ENCODE measurements at regions not wholly inside any gene's neighbourhood (a gene's known extent, or its start where the extent isn't known, plus 50 kb on each side); places are given as distances from the start of the nearest gene placed in this dataset.
A peak's percentile ranks its signal among the peaks of the same experiment; 100 is the strongest.

- Histone ChIP-seq H3K4me2 (no peak overlapping the region), H4K20me1 (no peaks in the 10 kb centered on the region; a peak in 1 of 22 replicates), H3K4me3 (no peak overlapping the region), H3K36me3 (no peaks in the 10 kb centered on the region), H3K27ac (no peak overlapping the region), H3K4me1 (peaks cover 10 to 39% (median 32%) of the 10 kb centered on the region in 10 experiments), H3K9me3 (replicated peaks in 1 of 11) (peaks cover 8 to 26% (median 17%) of the 10 kb centered on the region in 11 experiments; a peak in 19 of 22 replicates), H3K27me3 (no peaks in the 10 kb centered on the region; a peak in 1 of 22 replicates), H3K9ac (no peak overlapping the region)
- TF ChIP-seq Cebpa-rat (IDR thresholded peaks at IDR 0.05), result peak in 1 of 11 experiments; percentile 45; a peak in 1 of 22 replicates
Observed at GRCh38 chr1:47674189-47674588, 236.3 kb downstream of the FOXD2 start.

GRCh38 chr1:47675047-47675675 lies 237.3 kb downstream of the FOXD2 start:
- no peaks in the 10 kb centered on the region; a peak in 1 of 22 replicates for H3K27me3 ChIP-seq
- no peak overlapping the region for H3K9ac ChIP-seq
- no peaks in the 10 kb centered on the region for H3K36me3 ChIP-seq
- no peak overlapping the region for H3K4me2 ChIP-seq
- H3K4me3 ChIP-seq, result no peak overlapping the region
- peaks cover 8 to 26% (median 17%) of the 10 kb centered on the region in 11 experiments; a peak in 19 of 22 replicates for H3K9me3 ChIP-seq (replicated peaks in 1 of 11)
- peaks cover 20 to 42% (median 39%) of the 10 kb centered on the region in 10 experiments for H3K4me1 ChIP-seq
- H3K27ac ChIP-seq, result no peak overlapping the region
- no peak for TF ChIP-seq Cebpa-rat (IDR thresholded peaks at IDR 0.05)
- H4K20me1 ChIP-seq, result peaks cover 0 to 5% (median 0%) of the 10 kb centered on the region in 11 experiments; a peak in 1 of 22 replicates

- H3K27ac ChIP-seq, result no peak overlapping the region
- H3K4me2 ChIP-seq, result no peak overlapping the region
- no peak for TF ChIP-seq Cebpa-rat (IDR thresholded peaks at IDR 0.05)
- no peaks in the 10 kb centered on the region; a peak in 1 of 22 replicates for H3K27me3 ChIP-seq
- H3K4me3 ChIP-seq, result no peak overlapping the region
- no peak overlapping the region for H3K9ac ChIP-seq
- no peaks in the 10 kb centered on the region for H3K36me3 ChIP-seq
- peaks cover 0 to 5% (median 0%) of the 10 kb centered on the region in 11 experiments; a peak in 1 of 22 replicates for H4K20me1 ChIP-seq
- H3K9me3 ChIP-seq (replicated peaks in 1 of 11), result peaks cover 8 to 26% (median 17%) of the 10 kb centered on the region in 11 experiments; a peak in 19 of 22 replicates
- peaks cover 20 to 47% (median 42%) of the 10 kb centered on the region in 10 experiments for H3K4me1 ChIP-seq
Observed at GRCh38 chr1:47675721-47676120, 237.9 kb downstream of the FOXD2 start.

GRCh38 chr1:47676311-47677054 lies 238.6 kb downstream of the FOXD2 start:
- TF ChIP-seq Cebpa-rat (IDR thresholded peaks at IDR 0.05), result no peak
- H3K36me3 ChIP-seq, result no peaks in the 10 kb centered on the region
- H3K9ac ChIP-seq, result no peak overlapping the region
- peaks cover 20 to 50% (median 42%) of the 10 kb centered on the region in 10 experiments for H3K4me1 ChIP-seq
- no peaks in the 10 kb centered on the region; a peak in 1 of 22 replicates for H3K27me3 ChIP-seq
- no peak overlapping the region for H3K4me3 ChIP-seq
- peaks cover 6 to 21% (median 13%) of the 10 kb centered on the region in 11 experiments; a peak in 19 of 22 replicates for H3K9me3 ChIP-seq (replicated peaks in 1 of 11)
- H3K4me2 ChIP-seq, result peak overlapping the region in 8 of 11 experiments; percentile 2 to 82 (median 62); a peak in 11 of 22 replicates
- no peak overlapping the region for H3K27ac ChIP-seq
- peaks cover 0 to 5% (median 0%) of the 10 kb centered on the region in 11 experiments; a peak in 1 of 22 replicates for H4K20me1 ChIP-seq

GRCh38 chr1:47677241-47677940 lies 239.5 kb downstream of the FOXD2 start:
- H3K36me3 ChIP-seq, result no peaks in the 10 kb centered on the region
- H3K9ac ChIP-seq, result no peak overlapping the region; a peak in 1 of 22 replicates
- TF ChIP-seq Cebpa-rat (IDR thresholded peaks at IDR 0.05), result no peak
- no peak overlapping the region for H3K4me3 ChIP-seq
- no peak overlapping the region for H3K27ac ChIP-seq
- peak overlapping the region in 8 of 11 experiments; percentile 23 to 82 (median 62); a peak in 15 of 22 replicates for H3K4me2 ChIP-seq
- H3K27me3 ChIP-seq, result no peaks in the 10 kb centered on the region; a peak in 1 of 22 replicates
- peaks cover 0 to 5% (median 0%) of the 10 kb centered on the region in 11 experiments; a peak in 1 of 22 replicates for H4K20me1 ChIP-seq
- H3K9me3 ChIP-seq (replicated peaks in 1 of 11), result peaks cover 4 to 15% (median 12%) of the 10 kb centered on the region in 11 experiments; a peak in 16 of 22 replicates
- H3K4me1 ChIP-seq, result peaks cover 20 to 50% (median 42%) of the 10 kb centered on the region in 10 experiments

GRCh38 chr1:47678464-47678980 lies 240.7 kb downstream of the FOXD2 start:
- H3K36me3 ChIP-seq, result no peaks in the 10 kb centered on the region
- H3K27ac ChIP-seq, result no peak overlapping the region
- no peak overlapping the region for H3K4me3 ChIP-seq
- H3K9ac ChIP-seq, result no peak overlapping the region
- H3K9me3 ChIP-seq (replicated peaks in 1 of 11), result peaks cover 0 to 3% (median 2%) of the 10 kb centered on the region in 11 experiments; a peak in 12 of 22 replicates
- no peaks in the 10 kb centered on the region; a peak in 1 of 22 replicates for H3K27me3 ChIP-seq
- peaks cover 0 to 5% (median 0%) of the 10 kb centered on the region in 11 experiments; a peak in 1 of 22 replicates for H4K20me1 ChIP-seq
- peaks cover 20 to 50% (median 42%) of the 10 kb centered on the region in 10 experiments for H3K4me1 ChIP-seq
- H3K4me2 ChIP-seq, result peak overlapping the region; percentile 67 to 87 (median 78)
- no peak for TF ChIP-seq Cebpa-rat (IDR thresholded peaks at IDR 0.05)

- no peak for TF ChIP-seq Cebpa-rat (IDR thresholded peaks at IDR 0.05)
- Histone ChIP-seq H4K20me1 (peaks cover 0 to 5% (median 0%) of the 10 kb centered on the region in 11 experiments; a peak in 1 of 22 replicates), H3K27ac (no peak overlapping the region; a peak in 1 of 22 replicates), H3K4me2 (peak overlapping the region; percentile 67 to 87 (median 78)), H3K27me3 (no peaks in the 10 kb centered on the region; a peak in 1 of 22 replicates), H3K4me1 (peaks cover 20 to 50% (median 42%) of the 10 kb centered on the region in 10 experiments), H3K36me3 (no peaks in the 10 kb centered on the region), H3K4me3 (no peak overlapping the region), H3K9me3 (replicated peaks in 1 of 11) (no peaks in the 10 kb centered on the region), H3K9ac (peak overlapping the region in 2 of 11 experiments; percentile 20 to 34; a peak in 1 of 22 replicates)
Observed at GRCh38 chr1:47679301-47679791, 241.5 kb downstream of the FOXD2 start.

GRCh38 chr1:47679826-47680225 lies 242.0 kb downstream of the FOXD2 start:
- H3K27ac ChIP-seq, result no peak overlapping the region
- H4K20me1 ChIP-seq, result peaks cover 0 to 5% (median 0%) of the 10 kb centered on the region in 11 experiments; a peak in 1 of 22 replicates
- H3K4me1 ChIP-seq, result peaks cover 20 to 50% (median 42%) of the 10 kb centered on the region in 10 experiments
- H3K9me3 ChIP-seq (replicated peaks in 1 of 11), result no peaks in the 10 kb centered on the region
- H3K9ac ChIP-seq, result no peak overlapping the region
- no peaks in the 10 kb centered on the region; a peak in 1 of 22 replicates for H3K27me3 ChIP-seq
- H3K4me3 ChIP-seq, result no peak overlapping the region
- peak overlapping the region; percentile 67 to 87 (median 78) for H3K4me2 ChIP-seq
- H3K36me3 ChIP-seq, result no peaks in the 10 kb centered on the region
- TF ChIP-seq Cebpa-rat (IDR thresholded peaks at IDR 0.05), result no peak

All from BLaER1 treated with 17β-estradiol and CSF1 and Interleukin-3, amounts not matched to agents 10 nM and 100 nM (cell line).